ENCODE measurements at regions not wholly inside any gene's neighbourhood (a gene's known extent, or its start where the extent isn't known, plus 50 kb on each side); places are given as distances from the start of the nearest gene placed in this dataset.
A peak's percentile ranks its signal among the peaks of the same experiment; 100 is the strongest.

GRCh38 chr6:134594881-134595280, 277.0 kb upstream of the SGK1 start:
- Histone ChIP-seq H3K4me3 (no peak overlapping the region), H3K9ac (ENCODE audit: insufficient read depth in 1 of 2, low read depth in 2 of 2, low read length in 2 of 2) (no peak overlapping the region), H3K9me1 (ENCODE audit: control insufficient read depth, insufficient read depth, low read length) (no peaks in the 10 kb centered on the region), H3K36me3 (ENCODE audit: control insufficient read depth, insufficient read depth, low read length) (no peaks in the 10 kb centered on the region), H3K27ac (ENCODE audit: extremely low read depth, low read depth, low read length) (no peak overlapping the region), H3K27me3 (ENCODE audit: control insufficient read depth in 2 of 2, insufficient read depth in 2 of 2, low read length in 2 of 2) (no peaks in the 10 kb centered on the region), H2AFZ (ENCODE audit: low read depth, low read length) (peak overlapping the region; percentile 12; the same call in 1 of the 2 replicates), H3K4me2 (ENCODE audit: insufficient read depth, low read length) (no peak overlapping the region), H3K9me3 (replicated peaks; ENCODE audit: control insufficient read depth, insufficient read depth, low read depth, low read length) (no peaks in the 10 kb centered on the region), H4K20me1 (replicated peaks; ENCODE audit: control insufficient read depth, insufficient read depth, low read length) (no peaks in the 10 kb centered on the region), H3K79me2 (ENCODE audit: control insufficient read depth, insufficient read depth, low read length) (no peaks in the 10 kb centered on the region), H3K4me1 (replicated peaks in 1 of 2; ENCODE audit: control insufficient read depth in 2 of 2, insufficient read depth in 2 of 2, low read length in 2 of 2) (peaks cover 0 to 2% of the 10 kb centered on the region in 2 experiments; a peak in 1 of 5 replicates)
- 38% methylated on average over 1 of the region's 1 CpG for WGBS (ENCODE audit: insufficient coverage, low coverage, missing lambda C conversion rate)
- ATAC-seq, result no peak
- TF ChIP-seq BHLHE40 (IDR thresholded peaks at IDR 0.05; ENCODE audit: low read length), result no peak
- TF ChIP-seq HLTF (IDR thresholded peaks at IDR 0.05), result no peak
- no peak for TF ChIP-seq CTCF (IDR thresholded peaks at IDR 0.05 in 2 of 3, conservative IDR thresholded peaks at IDR 0.05 in 1 of 3; ENCODE audit: insufficient read depth in 2 of 3, low read depth in 1 of 3, low read length in 3 of 3)
- no peak for TF ChIP-seq ZBTB34 (CRISPR knock-in tag; IDR thresholded peaks at IDR 0.05)
- no peak for TF ChIP-seq ZNF12 (CRISPR knock-in tag; IDR thresholded peaks at IDR 0.05)
- TF ChIP-seq CHAMP1 (IDR thresholded peaks at IDR 0.05), result no peak
- TF ChIP-seq SPI1 (IDR thresholded peaks at IDR 0.05; ENCODE audit: borderline replicate concordance, low read depth, low read length), result peak; percentile 83
- POLR2A ChIA-PET, result no interaction called here
- CTCF ChIA-PET (ENCODE audit: low intra/inter-chr PET ratio), result interaction anchor here (0.5 kb wide), 1 partner anchor 14 kb away, joined by 5 read pairs; no protein-coding TSS in a partner anchor
- in situ Hi-C loops (cut with MboI) (no loop called here), intact Hi-C loops (cut with micrococcal nuclease) (no loop called here)
- DNase-seq (ENCODE audit: extremely low read depth in 1 of 4, low spot score in 3 of 4), result no peak
- no TSS peak for BruUV-seq (replicated peaks)
- no peak for FAIRE-seq
